Ovary (tissue), 7 donors: ENCODE measurements at regions not wholly inside any gene's neighbourhood (a gene's known extent, or its start where the extent isn't known, plus 50 kb on each side); places are given as distances from the start of the nearest gene placed in this dataset.

Source experiments
- DNase-seq, 5 donors: peaks; one replicate each; pipeline ENCODE4 v3.0.0-alpha.2; 2019 to 2020
- H3K27ac ChIP-seq, 2 donors: fragments of 200-600 bp; one replicate each; pipeline versions ENCODE4 v1.5.1 to v1.8.0; 2019 to 2022
- H3K27me3 ChIP-seq: fragments of 200-600 bp; one replicate; pipeline ENCODE4 v1.8.0; 2022
- H3K36me3 ChIP-seq: fragments of 200-600 bp; sonication (generic); one replicate; pipeline ENCODE4 v1.5.1; 2019
- H3K4me1 ChIP-seq: one replicate; pipeline ENCODE4 v1.8.1; 2013; ENCODE audit warnings: mild to moderate bottlenecking, moderate library complexity; ENCODE audit not compliant: insufficient read depth
- H3K4me3 ChIP-seq: fragments of 200-600 bp; sonication (generic); one replicate; pipeline ENCODE4 v1.5.1; 2017
- H3K9me3 ChIP-seq, 2 donors: fragments of 200-600 bp in 1 of 2; sonication (generic) in 1 of 2; one replicate each; pipeline versions ENCODE4 v1.5.1 to v1.8.1; 2013 to 2019; ENCODE audit warnings: mild to moderate bottlenecking in 1 of 2, moderate library complexity in 1 of 2
- CTCF ChIP-seq, 3 donors: fragments of 450-650 bp in 2 of 3; fragments of 200-600 bp in 1 of 3; IDR thresholded peaks; one replicate each; pipeline versions ENCODE4 v1.5.1 to v1.8.0; 2016 to 2022; ENCODE audit warnings: antibody characterized with exemption in 3 of 3, mild to moderate bottlenecking in 1 of 3
- EP300 ChIP-seq: sonication (generic); formaldehyde crosslinking; IDR thresholded peaks from one replicate; pipeline ENCODE4 v1.6.1; 2017; ENCODE audit warnings: antibody characterized with exemption
- POLR2A ChIP-seq: fragments of 450-650 bp; IDR thresholded peaks from one replicate; pipeline ENCODE4 v1.6.1; 2017; ENCODE audit warnings: antibody characterized with exemption, mild to moderate bottlenecking, moderate library complexity
- WGBS, 3 donors: extraction: QIAGEN DNeasy Blood & Tissue Kit in 1 of 3; methylation state at CpG; one replicate each; pipeline versions ENCODE4 v1.1.5 to v1.1.7; 2013 to 2017; 5-methylcytosine and 5-hydroxymethylcytosine counted together
- intact Hi-C, 4 donors: fragments of 100-400 bp; cut with DNase I; formaldehyde crosslinking; loops; one replicate each; pipeline versions ENCODE4 v1.11.0 to v1.15.1; 2022 to 2023
- donor health status: DM: no; HTN: no; CAD: no; lungs with moderate emphysema.
- donor health status: DM: no; HTN: no; CAD: no.
- donor health status: Bipolar disorder and iron deficiency.
- donor health status: DM: no; HTN: no; CAD: no.
- donor health status: DM: yes; HTN: yes; CAD: no.

GRCh38 chr2:117118994-117119393 is 695.5 kb upstream of the DDX18 start:
- no peaks in the 10 kb centered on the region for H3K9me3 ChIP-seq
- 32 to 84% (median 66%) methylated on average over 1 of the region's 1 CpG for WGBS, 3 donors
- no peaks in the 10 kb centered on the region for H3K36me3 ChIP-seq
- DNase-seq: no peak
- no peak overlapping the region for H3K27ac ChIP-seq
- H3K27me3 ChIP-seq: no peaks in the 10 kb centered on the region
- intact Hi-C loops: no loop called here
- TF ChIP-seq EP300 (no peak), CTCF (IDR thresholded peaks at IDR 0.05) (no peak), POLR2A (no peak)
- no peaks in the 10 kb centered on the region for H3K4me1 ChIP-seq
- H3K4me3 ChIP-seq: no peak overlapping the region

GRCh38 chr2:117123362-117123761 is 691.1 kb upstream of the DDX18 start:
- no peaks in the 10 kb centered on the region for H3K27me3 ChIP-seq
- no peaks in the 10 kb centered on the region for H3K36me3 ChIP-seq
- H3K4me1 ChIP-seq: no peaks in the 10 kb centered on the region
- H3K4me3 ChIP-seq: no peak overlapping the region
- intact Hi-C loops: no loop called here
- no peak for DNase-seq
- 88 to 95% (median 90%) methylated on average over 1 of the region's 1 CpG for WGBS, 3 donors
- no peak overlapping the region for H3K27ac ChIP-seq
- TF ChIP-seq POLR2A: no peak
- no peak for TF ChIP-seq EP300
- TF ChIP-seq CTCF (IDR thresholded peaks at IDR 0.05): no peak
- no peaks in the 10 kb centered on the region for H3K9me3 ChIP-seq

GRCh38 chr2:117126656-117127055 is 687.8 kb upstream of the DDX18 start:
- no peak for TF ChIP-seq POLR2A
- TF ChIP-seq CTCF (IDR thresholded peaks at IDR 0.05): no peak
- TF ChIP-seq EP300: no peak
- Histone ChIP-seq H3K36me3 (no peaks in the 10 kb centered on the region), H3K27me3 (no peaks in the 10 kb centered on the region), H3K4me1 (no peaks in the 10 kb centered on the region), H3K4me3 (no peak overlapping the region), H3K27ac (no peak overlapping the region), H3K9me3 (no peaks in the 10 kb centered on the region)
- 10 to 19% (median 14%) methylated on average over 3 of the region's 3 CpGs for WGBS, 3 donors
- DNase-seq: no peak
- intact Hi-C loops: no loop called here

- DNase-seq: no peak
- Histone ChIP-seq H3K4me3 (no peak overlapping the region), H3K4me1 (no peaks in the 10 kb centered on the region), H3K9me3 (no peaks in the 10 kb centered on the region), H3K27ac (no peak overlapping the region), H3K36me3 (no peaks in the 10 kb centered on the region), H3K27me3 (no peaks in the 10 kb centered on the region)
- intact Hi-C loops: no loop called here
- TF ChIP-seq POLR2A (no peak), EP300 (no peak), CTCF (IDR thresholded peaks at IDR 0.05) (no peak)
Measured at GRCh38 chr2:117127680-117128079, 686.8 kb upstream of the DDX18 start.

GRCh38 chr2:117128461-117128860 is 686.0 kb upstream of the DDX18 start:
- WGBS, 3 donors: 34 to 46% (median 44%) methylated on average over 1 of the region's 1 CpG
- intact Hi-C loops: no loop called here
- no peak for TF ChIP-seq CTCF (IDR thresholded peaks at IDR 0.05)
- no peak for TF ChIP-seq EP300
- no peak for TF ChIP-seq POLR2A
- no peaks in the 10 kb centered on the region for H3K4me1 ChIP-seq
- no peak overlapping the region for H3K27ac ChIP-seq
- no peak overlapping the region for H3K4me3 ChIP-seq
- no peaks in the 10 kb centered on the region for H3K27me3 ChIP-seq
- H3K36me3 ChIP-seq: no peaks in the 10 kb centered on the region
- H3K9me3 ChIP-seq: no peaks in the 10 kb centered on the region
- no peak for DNase-seq
